ENCODE measurements at regions not wholly inside any gene's neighbourhood (a gene's known extent, or its start where the extent isn't known, plus 50 kb on each side); places are given as distances from the start of the nearest gene placed in this dataset.
"Not testable (repeated sequence)": the region's sequence is repeated elsewhere in the genome, so short reads cannot be mapped to it uniquely, and the experiment has no call there.

DNA sequence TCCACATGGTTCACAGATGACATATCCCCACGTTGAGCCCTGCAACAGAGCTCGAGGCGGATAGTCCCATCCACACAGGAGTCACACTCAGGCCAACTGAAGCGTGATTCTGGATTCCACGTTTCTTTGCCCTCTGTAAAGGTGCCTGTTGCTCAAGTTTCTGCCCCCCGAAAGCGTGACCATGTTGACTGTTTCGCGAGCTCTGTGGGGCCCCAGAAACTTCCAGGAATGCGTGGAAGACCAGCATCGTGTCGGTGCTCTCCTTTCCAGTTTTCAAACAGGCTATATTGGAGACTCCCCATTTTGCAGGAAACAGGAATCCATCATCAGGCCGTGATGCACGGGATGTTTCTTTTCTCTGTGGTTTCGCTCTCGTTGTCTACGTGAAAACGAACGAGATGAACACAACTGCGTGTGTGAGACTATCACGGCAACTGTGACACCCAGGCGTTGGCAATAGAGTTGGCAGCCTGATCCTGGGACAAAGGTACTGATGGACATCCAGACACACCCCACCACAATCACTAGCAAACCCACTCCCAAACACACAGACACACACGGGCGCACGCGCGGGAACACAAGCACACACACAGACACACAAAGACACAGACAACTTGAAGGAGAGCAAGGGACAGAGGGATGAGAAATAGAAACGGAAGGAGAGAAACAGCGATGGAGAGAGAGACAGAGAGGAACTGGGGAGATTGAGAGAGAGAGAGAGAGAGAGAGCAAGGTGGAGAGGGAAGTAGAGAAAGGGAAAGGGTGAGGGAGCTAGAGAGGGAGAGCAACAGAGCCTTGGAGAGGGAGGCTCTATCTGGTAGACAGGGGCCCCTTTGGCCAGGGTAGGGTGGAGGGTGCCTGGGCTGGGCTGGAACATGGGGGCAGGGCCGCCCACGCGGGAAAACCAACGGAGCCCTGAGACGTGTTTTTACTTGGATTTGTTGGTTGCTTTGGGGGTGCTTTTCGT lies 1609.3 kb downstream of the SPATA31A7 start:
- DNase-seq: peak; percentile 24

DNA sequence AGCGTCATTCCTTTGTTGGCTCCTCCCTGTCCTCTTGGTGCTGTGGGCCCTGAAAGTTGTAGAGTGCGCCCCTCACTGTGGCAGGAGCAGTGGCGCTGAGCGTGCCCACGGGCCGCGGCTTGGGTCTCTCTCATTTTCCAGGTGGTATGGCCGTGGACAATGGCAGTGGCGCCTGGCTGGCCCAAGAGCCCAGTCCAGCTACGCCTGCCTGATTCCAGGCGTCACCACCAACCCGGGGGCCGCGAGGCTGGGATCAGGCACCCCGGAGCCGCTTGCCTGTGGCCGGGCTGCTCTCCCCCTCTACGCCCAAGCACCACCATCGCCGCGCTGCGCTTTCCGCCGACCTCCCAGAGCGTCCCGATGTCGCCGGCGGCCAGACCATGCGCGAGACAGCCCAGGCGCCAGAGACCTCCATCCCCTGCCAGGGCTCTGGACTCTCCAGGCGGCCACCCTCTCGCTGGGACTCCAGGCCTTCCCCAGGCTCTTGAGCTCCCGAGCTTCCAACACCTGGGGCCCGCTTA lies 1610.1 kb downstream of the SPATA31A7 start:
- peak; percentile 10 for DNase-seq

DNA sequence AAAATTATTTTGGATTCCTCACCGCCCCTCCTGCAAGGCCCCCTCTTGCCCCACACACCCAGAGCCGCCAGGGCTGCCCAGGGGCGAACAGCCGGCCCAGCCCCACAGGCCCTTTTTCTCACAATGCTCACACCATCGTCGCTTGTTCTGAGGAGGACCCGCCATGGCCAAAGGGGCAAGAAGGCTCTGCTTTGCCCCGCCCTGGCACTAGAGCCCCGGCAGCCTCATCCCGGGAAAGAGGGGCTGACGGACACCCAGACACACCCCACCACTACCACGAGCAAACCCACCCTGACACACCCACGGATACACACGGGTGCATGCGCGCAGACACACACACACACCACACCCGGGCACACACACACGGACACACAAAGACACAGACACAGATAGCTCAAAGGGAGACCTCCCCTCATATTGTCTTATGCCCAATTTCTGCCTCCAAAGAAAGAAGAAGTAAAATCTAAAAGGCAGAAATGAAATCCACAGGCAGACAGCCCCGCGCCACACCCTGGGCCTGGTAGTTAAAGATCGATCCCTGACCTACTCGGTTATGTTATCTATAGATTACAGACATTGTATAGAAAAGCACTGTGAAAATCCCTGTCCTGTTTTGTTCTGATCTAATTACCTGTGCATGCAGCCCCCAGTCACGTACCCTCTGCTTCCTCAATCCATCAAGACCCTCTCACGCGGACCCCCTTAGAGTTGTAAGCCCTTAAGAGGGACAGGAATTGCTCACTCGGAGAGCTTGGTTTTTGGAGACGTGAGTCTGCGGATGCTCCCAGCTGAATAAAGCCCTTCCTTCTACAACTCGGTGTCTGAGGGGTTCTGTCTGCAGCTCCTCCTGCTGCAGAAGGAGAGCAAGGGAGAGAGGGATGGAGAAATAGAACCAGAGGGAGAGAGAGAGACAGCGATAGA lies 1610.9 kb downstream of the SPATA31A7 start:
- peak; percentile 12 for DNase-seq

DNA sequence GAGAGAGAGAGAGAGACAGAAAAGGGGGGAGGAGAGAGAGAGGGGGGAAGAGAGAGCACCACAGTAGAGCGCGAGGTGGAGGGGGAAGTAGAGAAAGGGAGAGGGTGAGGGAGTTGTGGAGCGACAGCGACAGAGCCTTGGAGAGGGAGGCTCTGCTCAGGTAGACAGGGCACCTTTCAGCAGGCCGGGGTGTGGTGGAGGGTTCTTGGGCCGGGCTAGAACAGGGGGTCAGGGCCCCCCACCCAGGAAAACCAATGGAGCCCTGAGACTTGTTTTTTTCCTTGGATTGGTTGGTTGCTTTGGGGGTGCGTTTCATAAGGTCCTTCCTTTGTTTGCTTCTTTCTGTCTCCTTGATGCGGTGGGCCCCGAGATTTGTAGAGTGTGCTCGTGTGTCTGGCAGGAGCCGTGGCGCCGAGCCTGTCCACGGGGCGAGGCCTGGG lies 1611.6 kb downstream of the SPATA31A7 start:
- not testable (repeated sequence) for DNase-seq

DNA sequence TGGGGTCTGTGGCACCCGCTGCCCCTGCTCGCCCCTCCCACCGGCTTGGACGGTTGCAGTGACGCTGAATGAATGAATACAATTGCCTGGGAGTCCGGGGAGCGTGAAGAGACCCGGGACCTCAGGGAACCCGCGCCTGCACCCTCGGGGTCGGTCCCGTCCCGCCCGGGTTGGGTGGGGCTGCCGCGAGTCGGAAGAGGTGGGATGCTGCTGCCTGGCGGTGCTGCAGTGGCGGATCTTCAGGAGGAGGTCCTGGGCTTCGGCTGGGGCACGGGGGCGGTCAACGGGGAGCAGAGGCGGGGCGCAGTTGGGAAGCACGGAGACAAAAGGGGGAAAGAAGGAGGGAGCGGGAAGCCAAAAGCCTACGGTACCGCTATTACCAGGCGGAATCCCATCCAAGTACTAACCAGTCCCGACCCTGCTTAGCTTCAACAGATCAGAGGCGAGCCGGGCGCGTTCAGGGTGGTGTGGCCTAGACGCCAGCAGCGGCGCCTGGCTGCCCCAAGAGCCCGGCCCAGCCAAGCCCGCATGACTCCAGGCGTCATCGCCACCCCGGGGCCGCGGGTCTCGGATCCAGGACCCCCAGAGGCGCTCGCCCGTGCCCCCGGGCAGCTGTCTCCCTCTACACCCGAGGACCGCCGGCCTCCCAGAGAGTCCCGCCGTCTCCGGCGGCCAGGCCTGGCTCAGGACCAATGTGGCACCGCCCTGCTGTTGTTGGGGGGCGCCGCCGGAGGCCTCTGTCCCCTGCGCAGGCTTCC lies 1612.3 kb downstream of the SPATA31A7 start:
- DNase-seq: peak; percentile 76

DNA sequence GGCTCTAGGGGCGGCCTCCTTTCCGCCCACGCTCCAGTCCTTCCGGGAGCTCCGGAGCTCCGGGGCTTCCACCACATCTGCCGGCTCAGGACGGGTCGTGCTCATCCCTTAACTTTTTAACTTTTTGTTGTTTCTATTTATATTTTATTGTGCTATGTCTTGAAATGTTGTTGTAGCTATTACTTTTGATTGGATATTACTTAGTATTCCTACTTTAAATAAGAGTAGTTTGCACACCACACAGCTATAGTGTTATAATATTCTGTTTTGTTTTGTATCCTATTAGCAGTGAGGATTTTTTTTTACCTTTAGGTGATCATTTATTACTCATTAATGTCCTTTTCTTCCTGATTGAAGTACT lies 1612.9 kb downstream of the SPATA31A7 start:
- DNase-seq: not testable (repeated sequence)

DNA sequence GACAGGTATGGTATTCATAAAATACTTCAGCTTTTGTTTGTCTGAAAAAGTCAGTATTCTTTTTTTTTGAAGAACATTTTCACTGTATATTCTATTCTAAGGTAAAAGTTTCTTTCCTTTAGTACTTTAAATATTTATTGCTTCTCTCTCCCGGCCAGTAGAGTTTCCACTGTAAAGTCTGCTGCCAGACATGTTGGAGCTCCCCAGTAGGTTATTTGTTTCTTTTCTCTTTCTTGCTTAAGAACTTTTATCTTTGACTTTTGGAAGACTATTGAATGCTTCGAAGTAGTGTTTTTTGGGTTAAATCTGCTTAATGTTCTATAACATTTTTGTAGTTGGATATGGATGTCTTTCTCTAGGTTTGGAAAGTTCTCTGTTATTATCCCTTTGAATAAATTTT lies 1613.3 kb downstream of the SPATA31A7 start:
- not testable (repeated sequence) for DNase-seq

DNA sequence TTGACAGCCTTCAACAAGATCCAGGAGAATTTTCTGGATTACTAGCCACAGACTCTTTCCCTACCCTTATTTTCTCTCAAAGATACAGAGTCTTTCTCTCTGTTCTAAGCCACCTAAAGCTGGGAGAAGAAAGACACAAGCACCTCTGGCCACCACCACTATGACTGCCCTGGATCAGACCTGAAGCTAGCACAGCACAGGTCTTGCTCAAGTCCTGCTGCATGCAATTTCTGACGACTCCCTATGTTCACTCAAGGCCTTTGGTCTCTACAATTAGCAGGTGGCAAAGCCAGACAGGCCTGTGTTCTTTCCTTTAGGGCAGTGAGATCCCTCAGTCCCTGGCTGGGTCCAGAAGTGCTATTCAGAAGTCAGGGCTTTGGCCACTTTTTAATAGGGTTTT lies 1614.5 kb downstream of the SPATA31A7 start:
- not testable (repeated sequence) for DNase-seq

DNA sequence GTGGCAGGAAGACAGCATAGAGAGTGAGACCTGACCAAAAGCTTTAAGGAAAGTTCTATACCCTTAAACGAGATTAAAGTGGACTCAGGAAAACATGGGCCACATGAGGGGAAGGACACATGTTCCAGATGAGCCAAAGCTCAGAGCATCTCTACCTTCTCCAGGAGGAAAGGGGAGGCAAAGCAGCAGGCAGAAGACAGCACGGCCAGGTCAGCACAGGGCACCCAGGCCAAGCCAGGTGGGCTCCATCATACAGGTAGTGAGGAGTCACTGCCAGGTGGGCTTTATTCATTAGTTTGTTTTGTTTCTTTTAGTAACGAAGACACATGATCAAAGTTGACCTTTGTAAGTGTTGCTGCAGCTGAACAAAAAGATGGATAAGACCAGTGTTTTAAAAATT lies 1617.6 kb downstream of the SPATA31A7 start:
- DNase-seq: not testable (repeated sequence)

DNA sequence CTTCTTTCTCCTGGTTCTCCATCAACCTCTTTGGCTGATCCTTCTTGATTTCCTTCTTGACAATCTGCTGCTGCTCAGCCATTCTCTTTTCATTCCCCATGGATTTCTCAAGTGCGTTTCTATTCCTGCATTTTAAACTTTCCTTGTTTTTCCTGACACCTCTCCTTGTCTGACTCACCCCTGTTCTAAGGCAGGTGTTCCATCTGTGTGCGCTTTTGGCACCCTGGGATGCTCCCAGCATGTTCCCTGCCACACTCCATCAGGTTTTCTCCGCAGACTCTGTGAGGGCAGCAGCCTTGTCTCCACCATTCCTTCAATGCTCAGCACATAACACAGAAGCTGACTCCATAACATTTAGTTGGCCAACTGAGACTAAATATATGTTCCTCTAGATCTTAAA lies 1618.2 kb downstream of the SPATA31A7 start:
- DNase-seq: not testable (repeated sequence)

DNA sequence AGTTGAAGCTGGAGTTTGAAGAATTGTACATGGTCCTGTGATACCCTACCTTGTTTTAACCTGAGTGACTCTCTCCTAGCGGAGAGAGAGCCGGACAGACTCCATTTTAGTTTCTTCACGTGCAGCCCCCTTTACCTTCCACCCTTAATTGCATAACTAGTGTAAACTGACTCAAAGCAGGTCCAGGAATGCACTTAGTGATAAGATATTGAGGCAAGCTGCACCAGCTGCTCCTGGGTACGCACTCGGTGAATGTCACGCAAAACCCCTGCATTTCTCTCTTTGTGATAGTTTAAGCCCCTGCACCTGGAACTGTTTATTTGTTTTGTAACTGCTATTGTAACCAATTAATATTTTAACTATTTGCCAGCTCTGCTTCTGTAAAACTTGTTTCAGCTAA lies 1620.5 kb downstream of the SPATA31A7 start:
- not testable (repeated sequence) for DNase-seq

DNA sequence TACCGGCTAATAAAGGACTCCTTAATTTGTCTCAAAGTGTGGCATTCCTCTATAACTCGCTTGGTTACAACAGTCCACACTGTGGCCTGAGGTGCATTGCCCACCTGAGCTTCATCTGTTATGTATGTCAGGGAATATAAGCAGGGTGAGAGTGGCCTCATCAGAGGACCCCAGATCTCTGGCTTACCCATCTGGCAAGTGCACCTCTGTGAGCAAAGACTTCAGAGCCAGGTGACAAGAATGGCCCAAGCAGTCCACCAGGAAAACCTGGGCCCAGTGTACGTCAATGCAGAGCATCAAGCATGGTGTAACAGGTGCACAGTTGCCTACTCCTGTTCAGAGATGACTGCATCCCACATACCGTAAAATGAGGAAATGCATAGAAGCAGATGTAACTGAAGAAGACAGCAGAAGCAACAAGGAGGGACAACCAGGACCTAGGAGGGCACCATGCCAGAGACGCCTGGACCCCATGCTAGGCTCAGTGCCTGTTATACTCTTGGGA lies 1621.0 kb downstream of the SPATA31A7 start:
- not testable (repeated sequence) for DNase-seq

DNA sequence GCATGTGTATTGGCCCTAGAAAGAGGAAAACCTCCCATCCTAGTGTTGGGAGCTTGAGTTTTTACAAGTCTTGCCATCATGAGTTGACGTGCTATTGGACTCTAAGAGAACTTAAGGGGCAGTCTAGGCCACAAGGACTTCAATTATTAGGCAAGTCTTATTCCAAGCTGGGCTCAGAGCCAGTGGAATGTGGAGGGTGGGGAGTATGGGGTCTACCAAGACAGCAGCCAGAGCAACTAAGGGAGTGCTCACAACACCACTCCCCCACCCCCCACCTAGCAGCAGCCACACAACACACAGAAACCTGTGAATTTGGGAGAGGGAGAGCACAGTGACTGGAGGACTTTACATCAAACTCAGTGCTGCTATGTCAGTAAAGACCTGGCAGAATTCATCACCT lies 1625.6 kb downstream of the SPATA31A7 start:
- DNase-seq: not testable (repeated sequence)

DNA sequence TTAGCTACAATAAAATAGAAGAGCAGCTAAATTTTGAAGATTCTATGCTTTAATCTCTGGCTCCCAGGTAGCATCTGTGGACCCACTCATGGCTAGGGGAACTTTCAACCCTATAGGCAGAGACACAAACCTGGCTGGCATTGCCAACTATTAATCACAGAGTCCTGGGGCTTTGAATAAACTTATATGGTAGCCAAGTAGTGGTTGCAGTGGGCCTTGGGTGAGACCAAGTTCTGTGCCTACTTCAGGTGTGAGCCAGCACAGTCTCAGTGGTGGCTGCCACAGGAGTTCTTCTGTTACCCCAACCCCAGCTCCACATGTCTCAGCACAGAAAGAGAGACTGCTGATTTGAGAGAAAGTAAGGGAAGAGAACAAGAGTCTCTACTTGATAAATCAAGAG lies 1626.5 kb downstream of the SPATA31A7 start:
- DNase-seq: not testable (repeated sequence)

DNA sequence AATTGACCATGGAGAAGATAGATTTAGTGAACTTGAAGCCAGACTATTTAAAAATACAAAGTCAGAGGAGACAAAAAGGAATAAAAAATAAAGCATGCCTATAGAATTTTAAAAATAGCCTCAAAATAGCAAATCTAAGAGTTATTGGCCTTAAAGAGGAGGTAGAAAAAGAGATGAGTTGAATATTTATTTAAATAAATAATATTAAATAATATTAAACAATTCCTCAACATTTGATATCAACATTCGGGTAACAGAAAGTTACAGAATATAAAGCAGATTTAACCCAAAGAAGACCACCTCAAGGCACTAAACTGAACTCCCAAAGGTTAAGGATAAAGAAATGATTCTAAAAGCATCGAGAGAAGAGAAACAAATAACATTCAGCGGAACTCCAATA lies 1627.4 kb downstream of the SPATA31A7 start:
- not testable (repeated sequence) for DNase-seq

DNA sequence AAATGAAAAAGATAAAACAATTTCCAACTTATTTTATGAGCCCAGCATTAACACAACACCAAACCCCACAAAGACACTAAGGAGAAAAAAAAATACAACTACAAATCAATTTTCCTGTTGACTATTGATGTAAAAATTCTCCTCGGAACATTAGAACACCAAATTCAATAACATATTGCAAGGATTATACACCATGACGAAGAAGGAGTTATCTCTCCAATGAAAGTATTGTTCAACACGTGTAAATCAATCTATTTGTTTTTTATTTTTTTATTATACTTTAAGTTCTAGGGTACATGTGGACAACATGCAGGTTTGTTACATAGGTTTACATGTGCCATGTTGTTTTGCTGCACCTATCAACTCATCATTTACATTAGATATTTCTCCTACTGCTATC lies 1632.3 kb downstream of the SPATA31A7 start:
- not testable (repeated sequence) for DNase-seq

DNA sequence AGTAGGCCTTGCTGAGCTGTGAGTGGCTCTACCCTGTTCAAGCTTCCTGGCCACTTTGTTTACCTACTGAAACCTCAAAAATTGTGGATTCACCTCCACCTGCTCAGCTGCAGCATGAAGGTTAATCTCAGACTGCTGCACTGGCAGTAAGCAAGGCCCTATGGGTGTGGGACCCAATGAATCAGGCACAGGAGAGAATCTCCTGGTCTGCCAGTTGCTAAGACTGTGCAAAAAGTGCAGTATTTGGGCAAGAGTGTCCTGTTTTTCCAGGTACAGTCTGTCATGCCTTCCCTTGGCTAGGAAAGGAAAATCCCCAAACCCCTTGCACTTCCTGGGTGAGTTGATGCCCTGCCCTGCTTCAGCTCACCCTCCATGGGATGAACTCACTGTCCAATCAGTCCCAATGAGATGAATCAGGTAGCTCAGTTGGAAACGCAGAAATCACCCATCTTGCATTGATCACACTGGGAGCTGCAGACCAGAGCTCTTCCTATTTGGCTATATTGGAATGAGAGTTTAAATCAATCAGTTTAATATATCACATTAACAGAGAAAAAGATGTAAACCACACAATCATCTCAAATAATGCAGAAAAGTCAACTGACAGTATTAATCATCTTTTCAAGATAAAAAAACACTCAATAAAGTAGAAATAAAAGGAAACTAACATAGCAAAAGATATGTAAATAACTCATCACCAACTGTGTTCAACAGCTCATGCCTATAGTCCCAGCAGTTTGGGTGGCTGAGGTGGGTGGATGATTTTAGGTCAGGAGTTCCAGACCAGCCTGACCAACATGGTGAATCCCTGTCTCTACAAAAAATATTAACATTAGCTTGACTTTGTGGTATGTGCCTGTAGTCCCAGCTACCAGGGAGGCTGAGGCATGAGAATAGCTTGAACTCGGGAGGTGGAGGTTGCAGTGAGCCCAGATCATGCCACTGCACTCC lies 1638.4 kb downstream of the SPATA31A7 start:
- not testable (repeated sequence) for DNase-seq

DNA sequence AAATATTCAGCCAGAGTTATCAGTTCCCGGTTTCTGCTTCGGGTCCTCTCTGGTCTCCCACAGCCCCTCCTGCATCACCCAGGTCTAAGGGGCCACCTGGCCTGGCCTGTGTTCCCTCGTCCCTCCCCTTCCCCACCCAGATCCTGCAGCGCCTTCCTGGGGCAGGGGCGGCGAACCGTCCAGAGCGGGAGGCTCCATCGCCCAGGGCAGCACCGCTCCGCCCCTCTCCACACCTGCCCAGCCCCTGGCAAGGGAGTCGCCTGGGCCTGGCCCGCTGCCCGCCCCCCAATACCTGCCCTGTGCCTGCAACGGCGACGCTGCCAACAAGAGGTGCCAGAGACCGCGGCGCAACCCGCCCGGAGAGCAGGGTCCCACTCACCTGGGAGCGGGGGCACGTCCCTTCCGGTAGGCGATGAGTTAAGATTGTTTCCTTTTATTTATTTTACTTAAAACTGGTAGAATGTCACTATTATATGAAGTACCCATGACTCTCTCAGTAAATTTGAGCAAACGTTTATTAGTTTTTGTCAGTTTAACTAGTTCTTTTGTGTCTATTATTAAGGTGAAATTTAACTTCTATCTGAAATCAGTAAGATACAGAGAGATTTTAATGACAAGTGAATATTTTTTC lies 1641.1 kb downstream of the SPATA31A7 start:
- not testable (repeated sequence) for DNase-seq

DNA sequence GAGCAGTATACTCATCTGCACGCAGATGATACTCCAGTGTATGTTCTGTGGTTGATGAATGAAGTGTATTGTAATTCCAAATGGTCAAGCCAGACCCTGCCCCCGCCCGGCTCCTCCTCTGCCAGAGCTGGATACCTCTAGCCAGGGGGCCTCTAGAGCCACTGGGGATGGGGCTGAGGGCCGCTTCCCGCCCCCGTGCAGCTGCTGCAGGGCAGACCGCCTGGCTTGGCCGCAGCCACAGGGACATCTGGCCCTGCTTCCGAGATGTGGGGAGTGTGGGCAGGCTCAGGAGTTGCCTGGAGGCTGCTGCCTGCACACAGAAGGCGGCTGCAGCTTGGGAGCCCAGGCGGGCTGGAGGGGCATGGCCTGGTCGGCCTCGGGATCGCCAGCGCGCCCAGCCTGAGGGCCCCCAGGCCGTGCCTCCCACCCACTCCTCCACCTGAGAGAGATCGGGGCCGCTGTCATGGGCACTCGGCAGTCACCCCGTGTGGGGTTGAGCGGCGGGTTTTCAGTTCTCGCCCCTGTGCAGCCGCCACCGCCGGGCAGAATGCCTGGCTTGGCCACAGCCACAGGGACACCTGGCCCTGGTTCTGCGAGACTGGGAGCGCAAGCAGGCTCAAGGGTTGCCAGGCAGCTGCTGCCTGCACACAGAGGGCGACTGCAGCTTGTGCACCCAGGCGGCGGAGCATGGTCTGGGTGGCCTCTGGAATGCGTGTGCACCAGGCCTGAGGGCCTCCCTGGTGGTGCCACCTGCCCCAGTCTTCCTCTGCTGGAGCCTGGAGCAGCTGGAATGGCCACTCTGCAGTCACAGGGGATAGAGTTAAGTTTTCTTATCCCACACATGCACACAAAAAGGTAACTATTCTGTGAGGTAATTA lies 1643.7 kb downstream of the SPATA31A7 start:
- DNase-seq: not testable (repeated sequence)
